HG03378 (cell line): ENCODE measurements at regions not wholly inside any gene's neighbourhood (a gene's known extent, or its start where the extent isn't known, plus 50 kb on each side); places are given as distances from the start of the nearest gene placed in this dataset.

ENCODE experiments used
- ATAC-seq: cut with Tn5 transposase; IDR thresholded peaks from one replicate; pipeline ENCODE4 v1.9.1; 2021; ENCODE audit warnings: mild to moderate bottlenecking, moderate library complexity; ENCODE audit not compliant: unreplicated experiment

DNA sequence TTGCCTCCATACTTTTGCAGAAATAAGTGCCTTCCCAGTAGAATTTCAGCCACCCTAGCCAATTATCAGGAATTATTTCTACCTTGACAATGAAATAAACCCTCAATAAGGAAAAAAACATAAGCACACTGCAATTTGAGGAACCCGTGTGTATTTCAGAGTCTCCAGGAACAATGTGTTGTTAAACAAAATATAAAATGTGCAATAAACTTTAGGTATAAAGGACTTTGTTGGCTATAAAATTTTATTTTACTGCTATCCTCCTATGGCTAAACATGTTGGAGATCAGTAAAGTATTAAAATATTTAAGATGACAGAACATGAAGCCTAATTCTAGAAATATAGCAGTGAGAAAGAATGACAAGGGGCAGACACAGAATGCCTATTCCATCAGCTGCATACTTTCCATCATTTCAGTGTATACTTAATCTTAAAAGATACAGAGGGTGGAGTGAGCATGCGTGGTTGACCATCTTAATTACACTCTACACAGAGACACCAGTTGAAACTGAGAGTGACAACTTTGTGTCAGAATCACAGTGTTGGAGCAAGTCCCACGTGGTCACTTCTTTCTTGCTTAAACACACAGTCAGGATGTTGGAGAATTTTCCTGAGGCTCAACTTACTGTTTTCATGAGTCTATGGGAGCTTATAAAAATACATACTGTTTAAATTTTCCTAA lies 79.0 kb upstream of the SUCLG2 start:
- no peak for ATAC-seq

DNA sequence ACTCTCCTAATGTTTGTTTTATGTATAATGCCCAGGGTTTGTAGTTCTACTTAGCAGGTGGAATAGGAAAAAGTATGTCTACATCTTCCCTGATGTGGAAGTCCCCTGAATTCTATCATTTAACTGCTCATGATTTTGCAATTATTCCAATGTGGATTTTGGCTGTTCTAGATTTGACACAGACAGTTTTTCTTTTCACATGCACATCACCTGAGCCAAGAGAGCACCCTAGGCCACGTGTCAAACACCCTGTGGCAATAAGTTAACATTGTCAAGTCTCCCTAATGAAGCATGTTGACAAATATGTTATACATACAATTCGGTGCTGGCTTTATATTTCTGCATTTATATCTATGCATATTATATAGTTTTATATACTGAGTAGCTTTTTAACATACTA lies 70.0 kb upstream of the SUCLG2 start:
- ATAC-seq: no peak

DNA sequence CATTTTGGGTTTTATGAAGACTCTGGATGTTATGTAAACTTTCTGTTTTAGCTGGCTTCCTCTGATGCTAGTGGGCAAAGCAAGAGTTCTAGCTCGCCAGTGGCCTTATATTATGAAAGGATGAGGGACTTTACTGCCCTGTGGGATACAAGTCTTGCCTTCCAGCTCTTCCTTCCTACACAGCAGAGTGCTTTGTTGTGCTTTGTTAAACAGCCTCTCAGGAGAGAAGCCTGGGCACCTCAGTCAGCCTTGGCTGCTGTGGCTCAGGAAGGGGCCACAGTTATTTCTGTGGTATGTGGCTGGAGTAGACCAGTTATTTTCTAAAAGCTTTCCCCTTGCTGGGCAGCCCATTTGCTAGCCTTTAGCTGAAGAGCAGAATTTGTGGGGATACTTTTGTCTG lies 69.5 kb upstream of the SUCLG2 start:
- ATAC-seq: no peak

DNA sequence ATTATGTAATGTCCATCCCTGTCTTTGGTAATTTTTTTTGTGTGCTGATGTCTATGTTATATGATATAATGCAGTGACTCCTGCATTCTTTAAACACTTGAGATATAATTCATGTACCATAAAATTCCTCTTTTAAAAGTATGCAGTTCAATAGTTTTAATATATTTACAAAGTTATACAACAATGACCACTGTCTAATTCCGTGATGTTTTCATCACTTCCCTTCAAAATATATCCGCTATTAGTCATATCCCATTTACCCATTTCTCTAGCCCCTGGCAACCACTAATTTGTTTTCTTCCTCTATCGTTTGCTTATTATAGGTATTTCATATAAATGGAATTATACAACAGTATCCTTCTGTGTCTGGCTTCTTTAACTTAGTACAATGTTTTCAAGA lies 64.9 kb upstream of the SUCLG2 start:
- no peak for ATAC-seq

DNA sequence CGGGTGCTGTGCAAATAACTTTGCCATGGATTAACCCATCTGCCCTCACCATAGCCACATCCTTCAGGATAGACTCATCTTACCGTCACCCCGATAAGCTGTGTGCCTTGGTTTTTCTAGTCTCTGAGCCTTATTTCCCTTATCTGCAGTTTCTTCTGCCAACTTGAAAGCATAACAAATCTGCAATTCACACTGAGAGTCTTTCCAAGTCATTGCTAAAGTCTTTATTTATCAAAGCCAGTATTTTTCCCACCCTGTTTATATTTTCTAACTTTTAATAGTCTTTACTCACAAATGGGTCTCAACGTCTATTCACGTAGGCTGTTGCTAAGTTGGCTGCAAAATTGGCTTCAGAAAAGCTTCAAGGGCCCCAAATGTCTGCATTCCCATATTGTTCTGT lies 61.6 kb upstream of the SUCLG2 start:
- no peak for ATAC-seq

DNA sequence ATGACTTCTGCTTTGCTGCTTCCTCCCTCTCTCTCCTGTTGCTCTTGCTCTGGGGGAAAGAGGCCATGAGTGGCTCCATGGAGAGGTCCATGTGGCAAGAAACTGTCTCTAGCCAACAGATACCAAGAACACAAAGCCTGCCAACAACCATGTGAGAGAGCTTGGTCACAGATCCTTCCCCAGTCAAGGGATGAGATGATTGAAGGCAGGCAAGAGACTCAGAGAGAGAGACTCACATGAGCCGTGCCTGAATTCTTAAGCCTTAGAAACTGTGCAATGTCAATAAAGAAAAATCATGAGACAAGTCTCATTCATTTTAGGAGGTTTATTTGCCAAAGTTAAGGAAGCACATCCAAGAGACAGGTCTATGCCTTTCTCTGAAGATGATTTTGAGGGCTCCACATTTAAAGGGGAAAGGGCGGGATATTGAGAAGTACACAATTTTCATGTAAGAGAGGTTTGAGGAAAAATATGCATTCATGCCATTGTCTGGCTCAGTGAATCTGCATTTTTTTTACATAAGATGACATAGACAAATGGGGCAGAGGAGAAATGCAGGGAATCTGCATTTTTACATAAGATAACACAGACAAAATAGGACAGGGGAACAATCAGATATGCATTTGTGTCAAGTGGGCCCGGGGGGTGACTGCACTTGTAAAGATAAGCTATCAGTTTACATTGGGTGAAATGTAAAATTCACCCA lies 59.5 kb upstream of the SUCLG2 start:
- ATAC-seq: no peak

DNA sequence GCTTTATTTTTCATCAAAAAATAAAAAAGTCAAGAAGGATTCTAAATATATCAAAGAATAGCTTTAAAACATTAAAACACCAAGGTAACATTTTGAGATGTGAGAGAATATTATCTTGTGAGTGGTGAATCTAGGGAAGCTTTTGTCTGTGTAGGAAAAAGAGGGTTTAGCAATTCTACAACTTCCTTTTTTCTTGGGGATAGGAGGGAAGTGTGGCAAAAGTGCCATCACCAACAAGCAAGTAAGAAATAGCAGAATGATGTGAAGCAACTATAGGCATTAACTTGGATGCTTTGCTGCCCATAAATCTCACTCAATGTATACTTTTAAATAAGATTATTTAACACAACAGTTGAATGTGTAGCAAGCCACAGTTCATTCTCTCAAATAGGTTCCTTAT lies 57.8 kb upstream of the SUCLG2 start:
- no peak for ATAC-seq

DNA sequence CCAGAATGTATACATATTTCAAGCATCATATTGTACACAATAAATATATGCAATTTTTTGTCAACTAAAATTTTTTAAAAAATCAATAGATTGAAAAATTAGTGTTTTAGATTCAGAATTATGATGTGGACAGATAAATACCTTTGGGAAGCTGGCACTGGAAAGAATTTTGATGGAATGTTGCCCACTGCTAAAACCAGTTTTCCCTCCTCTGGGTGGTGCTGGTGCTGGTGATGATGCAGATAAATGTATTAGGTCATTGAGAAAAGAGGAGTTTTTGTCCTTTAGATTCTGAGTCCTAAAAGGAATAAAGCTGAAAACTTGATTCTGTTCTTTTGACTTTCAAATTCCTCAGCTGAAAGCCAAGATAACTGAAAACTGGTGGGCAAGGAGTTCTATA lies 56.0 kb upstream of the SUCLG2 start:
- no peak for ATAC-seq

DNA sequence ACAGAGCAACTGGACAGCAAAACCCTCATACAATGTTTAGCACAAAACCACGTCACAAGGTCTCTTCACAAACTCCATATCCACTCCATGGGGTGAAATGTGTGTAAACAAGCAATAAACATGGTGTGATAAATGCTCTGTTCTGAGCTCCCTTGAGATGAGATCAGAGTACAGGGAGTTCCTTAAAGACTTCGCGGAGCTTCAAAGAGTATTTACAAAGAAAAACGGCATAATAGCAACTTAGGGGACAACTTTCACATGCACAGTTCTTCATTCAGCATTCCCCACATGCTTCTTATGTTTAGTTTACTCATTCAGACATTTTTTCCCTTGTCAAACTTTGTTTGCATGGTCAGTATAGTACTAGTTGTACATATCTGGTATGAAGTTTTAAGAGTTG lies 52.5 kb upstream of the SUCLG2 start:
- no peak for ATAC-seq

DNA sequence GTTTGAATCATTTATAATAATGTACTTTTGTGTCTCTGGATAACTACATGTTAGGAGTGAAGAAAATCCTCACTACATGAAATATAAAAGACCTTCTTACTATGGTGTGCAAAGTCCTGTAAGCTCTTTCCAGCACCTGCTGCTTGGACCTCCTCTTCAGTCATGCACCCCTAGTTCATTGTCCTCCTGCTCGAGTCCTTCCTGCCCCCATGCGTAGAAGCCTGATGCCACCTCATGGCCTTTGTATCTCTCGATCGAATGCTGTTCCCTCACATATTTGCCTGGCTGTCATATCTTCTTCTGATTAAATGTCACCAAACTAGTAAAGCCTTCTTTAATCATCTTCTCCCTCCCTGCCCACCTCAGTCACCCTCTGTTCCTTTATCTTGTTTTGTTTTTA lies 49.9 kb upstream of the SUCLG2 start:
- no peak for ATAC-seq
